HepG2 (cell line): ENCODE measurements at regions not wholly inside any gene's neighbourhood (a gene's known extent, or its start where the extent isn't known, plus 50 kb on each side); places are given as distances from the start of the nearest gene placed in this dataset.
"Not testable (repeated sequence)": the region's sequence is repeated elsewhere in the genome, so short reads cannot be mapped to it uniquely, and the experiment has no call there.

ENCODE experiments used
- ATAC-seq: fragments of 200-7000 bp; cut with Tn5 transposase; 3 replicates; pipeline ENCODE4 v1.9.1; 2020; ENCODE audit warnings: mild to moderate bottlenecking, moderate library complexity
- BruUV-seq: library from RNA; stranded (reverse); fragments of 400-500 nt; replicated peaks from 2 replicates; lab custom pipeline; 2021; lab: Mats Ljungman, UMichigan
- CTCF ChIA-PET: fragments of 300-600 bp; formaldehyde crosslinking; extraction: SDS; loops from one replicate; lab custom pipeline; 2021; ENCODE audit warnings: low total read pairs, inconsistent platforms, low intra/inter-chr PET ratio; lab: Yijun Ruan, JAX
- POLR2A ChIA-PET: fragments of 350-600 bp; sonication (Branson Sonifier 250); formaldehyde crosslinking; loops from one replicate; lab custom pipeline; 2020; ENCODE audit warnings: antibody characterized with exemption, inconsistent platforms; lab: Yijun Ruan, JAX
- DNase-seq: peaks from one replicate; pipeline ENCODE4 v3.0.0-alpha.2; 2015; ENCODE audit warnings: low spot score
- FAIRE-seq: peaks from 3 replicates; lab custom pipeline; 2011; peaks lifted over from hg19 to GRCh38; lab: Jason Lieb, UNC
- H2AFZ ChIP-seq: one replicate; pipeline ENCODE4 v1.6.1; 2011; ENCODE audit warnings: low read length, inconsistent platforms
- H3K27ac ChIP-seq: fragments of 300-600 bp; 3 replicates; pipeline ENCODE4 v1.8.0; 2011; ENCODE audit warnings: mixed run types, mild to moderate bottlenecking, mixed read lengths, low read length, inconsistent platforms; ENCODE audit not compliant: insufficient read depth; ENCODE audit errors: extremely low read length
- H3K27me3 ChIP-seq, 2 experiments: fragments of 200-600 bp in 1 of 2; 2 replicates in 1 of 2; 3 replicates in 1 of 2; pipeline versions ENCODE4 v1.6.0 to v1.8.0; 2011; ENCODE audit warnings: low read length in 2 of 2, mild to moderate bottlenecking in 2 of 2, moderate library complexity in 2 of 2, inconsistent platforms in 1 of 2; ENCODE audit not compliant: insufficient read depth in 2 of 2, control insufficient read depth in 1 of 2
- H3K36me3 ChIP-seq, 2 experiments: fragments of 200-600 bp in 1 of 2; replicated peaks in 1 of 2; 2 replicates in 1 of 2; 3 replicates in 1 of 2; pipeline versions ENCODE4 v1.5.1 to v1.8.0; 2011; ENCODE audit warnings: low read length in 2 of 2, inconsistent platforms in 1 of 2; ENCODE audit not compliant: insufficient read depth in 2 of 2, control insufficient read depth in 1 of 2
- H3K4me1 ChIP-seq: 2 replicates; pipeline ENCODE4 v1.5.1; 2012; ENCODE audit warnings: low read length, inconsistent platforms; ENCODE audit not compliant: insufficient read depth
- H3K4me2 ChIP-seq: 2 replicates; pipeline ENCODE4 v1.6.0; 2011; ENCODE audit warnings: low read depth, low read length, inconsistent platforms
- H3K4me3 ChIP-seq, 3 experiments: fragments of 200-600 bp in 1 of 3; sonication (generic), shearing (Covaris generic) in 1 of 3; replicated peaks in 1 of 3; 2 replicates each; pipeline ENCODE4 v1.5.1; 2011 to 2016; ENCODE audit warnings: low read length in 3 of 3, inconsistent platforms in 2 of 3, low read depth in 2 of 3, mild to moderate bottlenecking in 2 of 3, control low read depth in 1 of 3, mixed read lengths in 1 of 3; ENCODE audit not compliant: insufficient read depth in 1 of 3
- H3K79me2 ChIP-seq: one replicate; pipeline ENCODE4 v1.6.1; 2011; ENCODE audit warnings: low read length, inconsistent platforms; ENCODE audit not compliant: insufficient read depth
- H3K9ac ChIP-seq: 2 replicates; pipeline ENCODE4 v1.6.0; 2011; ENCODE audit warnings: mild to moderate bottlenecking, low read depth, low read length, inconsistent platforms; ENCODE audit not compliant: insufficient read depth
- H3K9me3 ChIP-seq: 2 replicates; pipeline ENCODE4 v1.5.1; 2012; ENCODE audit warnings: mild to moderate bottlenecking, low read length
- H4K20me1 ChIP-seq: 2 replicates; pipeline ENCODE4 v1.6.0; 2011; ENCODE audit warnings: inconsistent platforms, mild to moderate bottlenecking, low read length, moderate library complexity; ENCODE audit not compliant: insufficient read depth
- GPN1 ChIP-seq: sonication (generic); formaldehyde crosslinking; IDR thresholded peaks from 2 replicates; pipeline ENCODE4 v1.5.1; 2020; ENCODE audit warnings: missing genetic modification reagents, borderline replicate concordance
- SMARCC2 ChIP-seq: fragments of 450-650 bp; IDR thresholded peaks from 2 replicates; pipeline ENCODE4 v1.6.1; 2017; ENCODE audit warnings: antibody characterized with exemption, mild to moderate bottlenecking
- TP53 ChIP-seq: sonication (generic); formaldehyde crosslinking; conservative IDR thresholded peaks from 2 replicates; pipeline ENCODE4 v1.4.0; 2020; ENCODE audit warnings: missing genetic modification reagents
- ZBTB42 ChIP-seq: sonication (generic); formaldehyde crosslinking; IDR thresholded peaks from 2 replicates; pipeline ENCODE4 v1.5.0; 2020; ENCODE audit warnings: mild to moderate bottlenecking, missing genetic modification reagents
- WGBS: methylation state at CpG from one replicate; pipeline ENCODE4 v1.1.6; 2017; ENCODE audit warnings: low lambda C conversion rate; 5-methylcytosine and 5-hydroxymethylcytosine counted together
- in situ Hi-C: cut with HindIII; loops from 2 replicates; pipeline ENCODE4 v1.10.0; 2017; ENCODE audit warnings: low pct_unique_long_range_greater_than_20kb; ENCODE audit not compliant: extremely low pct_ligation_motif_present
- intact Hi-C: fragments of 100-400 bp; cut with micrococcal nuclease; formaldehyde crosslinking; loops from one replicate; pipeline ENCODE4 v1.10.0; 2022; ENCODE audit not compliant: unreplicated experiment

GRCh38 chr18:25533218-25533617 lies 181.3 kb upstream of the ZNF521 start:
- WGBS, result 50% methylated on average over 4 of the region's 4 CpGs
- no peaks in the 10 kb centered on the region for H3K79me2 ChIP-seq
- intact Hi-C loops (no loop called here), in situ Hi-C loops (no loop called here)
- CTCF ChIA-PET, result no interaction called here
- H3K9me3 ChIP-seq, result peaks cover 20% of the 10 kb centered on the region
- H3K4me2 ChIP-seq, result no peak overlapping the region
- H3K9ac ChIP-seq, result no peak overlapping the region
- POLR2A ChIA-PET, result no interaction called here
- no peaks in the 10 kb centered on the region for H3K27me3 ChIP-seq
- no peak overlapping the region for H2AFZ ChIP-seq
- H4K20me1 ChIP-seq, result no peaks in the 10 kb centered on the region
- H3K36me3 ChIP-seq, result no peaks in the 10 kb centered on the region
- H3K4me3 ChIP-seq, result no peak overlapping the region
- no peaks in the 10 kb centered on the region for H3K4me1 ChIP-seq
- no peak overlapping the region for H3K27ac ChIP-seq
- FAIRE-seq (no peak), DNase-seq (no peak), ATAC-seq (no peak)
- TF ChIP-seq ZBTB42 (CRISPR knock-in tag) (no peak), TP53 (CRISPR knock-in tag) (peak; percentile 92; the same call in 1 of the 2 replicates)
- no TSS peak for BruUV-seq

- intact Hi-C loops, result no loop called here
- FAIRE-seq, result no peak
- no peaks in the 10 kb centered on the region for H3K36me3 ChIP-seq
- no peaks in the 10 kb centered on the region for H3K4me1 ChIP-seq
- H3K9ac ChIP-seq, result no peak overlapping the region
- H3K4me2 ChIP-seq, result no peak overlapping the region
- H3K27ac ChIP-seq, result no peak overlapping the region
- H2AFZ ChIP-seq, result no peak overlapping the region
- TF ChIP-seq SMARCC2 (no peak), GPN1 (CRISPR knock-in tag) (no peak)
- TF ChIP-seq, all 625 proteins: peak for 0
- 2% methylated on average over 3 of the region's 3 CpGs for WGBS
- DNase-seq (no peak), ATAC-seq (no peak)
- in situ Hi-C loops, result no loop called here
- H3K9me3 ChIP-seq, result peaks cover 20% of the 10 kb centered on the region
- H3K4me3 ChIP-seq, result no peak overlapping the region
- no TSS peak for BruUV-seq
- H3K27me3 ChIP-seq, result no peaks in the 10 kb centered on the region
- POLR2A ChIA-PET, result no interaction called here
- no peaks in the 10 kb centered on the region for H4K20me1 ChIP-seq
- H3K79me2 ChIP-seq, result no peaks in the 10 kb centered on the region
- CTCF ChIA-PET, result no interaction called here
Observed at GRCh38 chr18:25531207-25531606, 179.2 kb upstream of the ZNF521 start.

- in situ Hi-C loops, H3K27ac ChIP-seq, FAIRE-seq, H3K79me2 ChIP-seq, DNase-seq, H3K9me3 ChIP-seq, H2AFZ ChIP-seq, H3K9ac ChIP-seq, intact Hi-C loops, CTCF ChIA-PET, H3K4me2 ChIP-seq, ATAC-seq, H3K4me3 ChIP-seq, H4K20me1 ChIP-seq, H3K4me1 ChIP-seq, BruUV-seq, H3K36me3 ChIP-seq, POLR2A ChIA-PET, H3K27me3 ChIP-seq: not testable (repeated sequence)
- 27% methylated on average over 1 of the region's 1 CpG for WGBS
Observed at GRCh38 chr18:25525789-25526188, 173.8 kb upstream of the ZNF521 start.
